Gastrocnemius medialis (tissue), 4 donors: ENCODE measurements at regions not wholly inside any gene's neighbourhood (a gene's known extent, or its start where the extent isn't known, plus 50 kb on each side); places are given as distances from the start of the nearest gene placed in this dataset.

Experiments used
- POLR2A ChIP-seq, 2 donors: fragments of 450-650 bp; IDR thresholded peaks; one replicate each; pipeline ENCODE4 v1.6.1; 2017; ENCODE audit warnings: antibody characterized with exemption in 2 of 2, mild to moderate bottlenecking in 2 of 2, moderate library complexity in 2 of 2
- TF ChIP-seq, protein P1 (sequence below), 5 experiments: fragments of 450-650 bp in 3 of 5; fragments of 200-600 bp in 2 of 5; sonication (generic) in 2 of 5; IDR thresholded peaks in 4 of 5; conservative IDR thresholded peaks in 1 of 5; 1 replicate in 4 of 5; 2 replicates in 1 of 5; pipeline ENCODE4 v1.5.1; 2016 to 2019; ENCODE audit warnings: antibody characterized with exemption in 5 of 5, mild to moderate bottlenecking in 3 of 5, moderate library complexity in 3 of 5

DNA sequence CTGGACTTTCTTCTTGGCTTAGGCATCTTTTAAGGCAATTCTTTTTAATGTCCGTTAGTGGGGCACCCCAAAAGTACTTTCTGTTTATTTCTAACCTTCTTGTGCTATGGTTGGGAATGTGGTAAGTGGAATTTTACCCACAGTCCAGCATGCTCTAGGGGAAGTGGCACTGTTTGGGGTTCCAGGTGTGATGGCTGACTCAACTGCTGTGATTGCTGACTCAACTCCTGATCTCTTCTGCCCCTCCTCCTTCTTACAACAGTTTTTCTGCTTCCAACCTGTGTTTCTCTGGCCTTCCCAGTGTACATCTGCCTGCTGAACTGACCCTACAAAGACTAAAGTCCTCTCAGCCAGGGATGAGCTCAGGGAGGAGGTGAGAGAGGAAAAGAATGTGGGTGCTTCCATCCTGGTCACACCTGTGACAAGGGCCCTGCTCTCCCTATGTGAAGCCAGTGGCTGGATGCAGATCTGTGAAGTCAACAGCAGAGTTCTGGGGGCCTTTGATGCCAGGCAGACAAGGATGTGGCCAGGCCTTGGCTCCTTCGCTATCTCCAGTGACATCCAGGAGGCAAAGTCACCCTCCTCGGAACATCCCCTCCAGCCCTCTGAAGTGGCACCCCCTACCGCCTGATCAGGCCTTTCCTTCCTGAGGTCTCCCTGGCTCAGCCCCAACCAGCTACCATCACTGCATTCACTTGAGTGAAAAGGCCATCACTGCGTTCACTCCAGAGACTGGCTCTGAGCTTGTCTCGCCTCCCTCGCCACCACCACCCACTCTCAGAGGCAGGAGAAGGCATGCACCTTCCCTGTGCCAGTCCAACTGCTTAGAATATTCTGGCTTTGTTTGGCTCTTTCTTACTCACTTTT, 72.2 kb downstream of the C5orf15 start:
- TF ChIP-seq, protein P1, sequence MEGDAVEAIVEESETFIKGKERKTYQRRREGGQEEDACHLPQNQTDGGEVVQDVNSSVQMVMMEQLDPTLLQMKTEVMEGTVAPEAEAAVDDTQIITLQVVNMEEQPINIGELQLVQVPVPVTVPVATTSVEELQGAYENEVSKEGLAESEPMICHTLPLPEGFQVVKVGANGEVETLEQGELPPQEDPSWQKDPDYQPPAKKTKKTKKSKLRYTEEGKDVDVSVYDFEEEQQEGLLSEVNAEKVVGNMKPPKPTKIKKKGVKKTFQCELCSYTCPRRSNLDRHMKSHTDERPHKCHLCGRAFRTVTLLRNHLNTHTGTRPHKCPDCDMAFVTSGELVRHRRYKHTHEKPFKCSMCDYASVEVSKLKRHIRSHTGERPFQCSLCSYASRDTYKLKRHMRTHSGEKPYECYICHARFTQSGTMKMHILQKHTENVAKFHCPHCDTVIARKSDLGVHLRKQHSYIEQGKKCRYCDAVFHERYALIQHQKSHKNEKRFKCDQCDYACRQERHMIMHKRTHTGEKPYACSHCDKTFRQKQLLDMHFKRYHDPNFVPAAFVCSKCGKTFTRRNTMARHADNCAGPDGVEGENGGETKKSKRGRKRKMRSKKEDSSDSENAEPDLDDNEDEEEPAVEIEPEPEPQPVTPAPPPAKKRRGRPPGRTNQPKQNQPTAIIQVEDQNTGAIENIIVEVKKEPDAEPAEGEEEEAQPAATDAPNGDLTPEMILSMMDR (IDR thresholded peaks at IDR 0.05 in 4 of 5, conservative IDR thresholded peaks at IDR 0.05 in 1 of 5), result no peak
- TF ChIP-seq POLR2A (IDR thresholded peaks at IDR 0.05), result no peak
